Coronary artery (tissue), 2 donors: ENCODE measurements at regions not wholly inside any gene's neighbourhood (a gene's known extent, or its start where the extent isn't known, plus 50 kb on each side); places are given as distances from the start of the nearest gene placed in this dataset.

Experiments
- DNase-seq: peaks from one replicate; pipeline ENCODE4 v3.0.0-alpha.2; 2017; ENCODE audit warnings: low spot score
- H3K27ac ChIP-seq, 2 donors: fragments of 200-600 bp; sonication (generic); one replicate each; pipeline ENCODE4 v1.5.1; 2016 to 2019
- H3K4me3 ChIP-seq: fragments of 200-600 bp; sonication (generic); 2 replicates; pipeline ENCODE4 v1.5.1; 2016; ENCODE audit warnings: mild to moderate bottlenecking, moderate library complexity
- TF ChIP-seq, protein P1 (sequence below): fragments of 200-600 bp; sonication (generic); IDR thresholded peaks from one replicate; pipeline ENCODE4 v1.5.1; 2019; ENCODE audit warnings: antibody characterized with exemption

DNA sequence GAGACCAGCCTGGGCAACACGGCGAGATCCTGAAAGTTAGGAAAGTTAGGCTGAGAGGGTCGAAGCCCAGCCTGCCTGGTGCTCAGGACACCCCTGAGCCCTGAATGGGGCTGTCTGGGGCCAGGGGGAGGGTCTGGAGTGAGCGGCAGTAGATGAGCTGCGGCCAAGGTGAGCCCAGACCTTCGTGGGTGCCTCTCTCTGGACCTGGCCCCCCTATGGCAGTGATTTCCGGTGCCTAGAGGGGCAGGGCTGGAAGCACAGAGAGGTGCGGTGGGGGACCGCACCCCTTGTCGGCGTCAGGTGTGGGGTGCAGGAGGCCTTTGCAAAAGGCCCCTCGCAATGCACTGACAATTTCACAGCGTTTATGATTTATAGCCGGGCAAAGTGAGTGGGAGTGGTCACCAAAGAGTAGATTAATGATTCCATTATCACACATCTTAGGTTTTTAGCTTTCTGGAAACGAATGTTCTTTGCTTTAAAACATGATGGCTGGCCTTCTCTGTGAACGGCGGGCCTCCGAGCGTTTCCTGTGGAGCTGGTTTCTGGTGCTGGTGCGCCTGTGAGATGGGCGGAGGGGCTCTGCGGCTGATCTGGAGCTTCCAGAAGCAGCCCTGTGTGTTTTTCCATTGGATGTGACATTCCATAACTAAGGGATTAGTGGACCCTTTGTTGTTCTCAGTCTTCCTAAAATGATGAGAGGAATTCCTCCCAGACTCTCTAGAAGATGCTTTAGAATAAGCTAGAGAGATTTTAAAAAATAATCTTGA is 171.0 kb upstream of the ZNF32 start:
- TF ChIP-seq, protein P1, sequence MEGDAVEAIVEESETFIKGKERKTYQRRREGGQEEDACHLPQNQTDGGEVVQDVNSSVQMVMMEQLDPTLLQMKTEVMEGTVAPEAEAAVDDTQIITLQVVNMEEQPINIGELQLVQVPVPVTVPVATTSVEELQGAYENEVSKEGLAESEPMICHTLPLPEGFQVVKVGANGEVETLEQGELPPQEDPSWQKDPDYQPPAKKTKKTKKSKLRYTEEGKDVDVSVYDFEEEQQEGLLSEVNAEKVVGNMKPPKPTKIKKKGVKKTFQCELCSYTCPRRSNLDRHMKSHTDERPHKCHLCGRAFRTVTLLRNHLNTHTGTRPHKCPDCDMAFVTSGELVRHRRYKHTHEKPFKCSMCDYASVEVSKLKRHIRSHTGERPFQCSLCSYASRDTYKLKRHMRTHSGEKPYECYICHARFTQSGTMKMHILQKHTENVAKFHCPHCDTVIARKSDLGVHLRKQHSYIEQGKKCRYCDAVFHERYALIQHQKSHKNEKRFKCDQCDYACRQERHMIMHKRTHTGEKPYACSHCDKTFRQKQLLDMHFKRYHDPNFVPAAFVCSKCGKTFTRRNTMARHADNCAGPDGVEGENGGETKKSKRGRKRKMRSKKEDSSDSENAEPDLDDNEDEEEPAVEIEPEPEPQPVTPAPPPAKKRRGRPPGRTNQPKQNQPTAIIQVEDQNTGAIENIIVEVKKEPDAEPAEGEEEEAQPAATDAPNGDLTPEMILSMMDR = no peak
- Histone ChIP-seq H3K4me3 (no peak overlapping the region), H3K27ac (no peak overlapping the region)
- DNase-seq = no peak

DNA sequence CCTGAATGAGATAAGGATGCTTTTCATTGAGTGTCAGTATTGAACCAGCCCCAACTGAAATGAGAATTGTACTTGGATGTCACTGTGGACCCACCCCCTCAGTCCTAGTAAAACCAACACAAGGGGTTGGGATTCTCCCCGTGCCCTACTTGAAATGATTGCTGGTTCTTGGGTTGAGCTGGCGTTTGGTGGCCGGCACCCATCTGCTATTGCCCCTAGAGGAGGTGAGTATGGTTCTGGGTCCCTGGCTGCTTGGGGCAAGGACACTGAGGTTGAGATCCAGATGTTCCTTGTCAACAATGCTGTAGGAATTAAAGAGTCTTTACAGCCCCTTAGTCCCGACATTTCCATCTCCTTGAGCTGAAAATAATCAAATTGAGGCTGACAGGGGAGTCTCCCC is 170.0 kb upstream of the ZNF32 start:
- Histone ChIP-seq H3K4me3 (no peak overlapping the region), H3K27ac (no peak overlapping the region)
- no peak for DNase-seq
- TF ChIP-seq, protein P1 = no peak

GRCh38 chr10:43817368-43817767 is 168.7 kb upstream of the ZNF32 start:
- Histone ChIP-seq H3K4me3 (no peak overlapping the region), H3K27ac (peak overlapping the region; percentile 58 to 76)
- no peak for DNase-seq
- TF ChIP-seq, protein P1 = no peak

DNA sequence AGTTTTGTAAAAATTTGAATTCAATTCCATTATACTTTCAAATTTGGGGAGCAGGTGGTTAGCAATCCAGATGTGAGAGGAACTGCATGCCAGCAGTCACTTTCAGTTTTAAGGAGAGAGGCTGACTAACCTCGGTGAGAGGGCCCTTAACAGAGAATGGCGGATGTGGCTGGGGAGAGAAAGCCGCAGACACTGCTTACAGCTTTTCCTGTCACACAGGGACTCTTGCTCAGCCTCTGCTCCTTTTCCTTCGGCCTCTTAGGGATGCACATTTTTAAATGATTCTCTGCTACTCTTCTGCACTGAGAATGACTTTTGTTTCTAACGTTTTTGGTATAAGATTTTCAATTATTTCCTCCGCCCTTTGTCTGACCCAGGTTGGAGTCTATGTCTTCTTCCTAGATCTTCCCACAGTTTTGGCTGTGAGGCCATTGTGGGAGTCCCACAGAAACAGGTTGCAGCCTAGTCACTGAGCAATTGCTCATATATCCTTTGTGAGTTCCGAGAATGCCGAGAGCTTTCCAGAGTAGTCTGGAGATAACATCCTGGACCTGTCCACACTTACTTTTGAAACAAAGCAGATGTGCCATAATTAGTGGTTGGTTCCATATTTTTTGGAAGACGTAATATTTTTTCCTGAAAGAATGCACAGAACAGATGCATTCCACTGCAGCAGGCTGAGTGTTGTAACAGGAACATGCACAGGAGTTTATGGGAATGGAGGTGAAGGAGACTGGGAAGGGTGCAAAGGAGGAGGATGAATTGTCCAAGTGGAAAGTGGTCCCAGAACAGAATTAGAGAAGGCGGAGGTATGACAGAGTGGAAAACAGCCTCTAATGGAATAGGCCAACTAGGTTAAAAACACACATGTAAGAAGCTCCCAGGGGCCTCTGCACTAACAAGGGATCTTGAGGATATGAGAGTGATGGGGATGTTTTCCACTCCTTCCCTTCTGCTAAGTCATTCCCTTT is 168.0 kb upstream of the ZNF32 start:
- no peak for DNase-seq
- peak overlapping the region; percentile 35 for H3K4me3 ChIP-seq
- TF ChIP-seq, protein P1 = no peak
- peak overlapping the region; percentile 58 to 76 for H3K27ac ChIP-seq

GRCh38 chr10:43815181-43815885 is 166.7 kb upstream of the ZNF32 start:
- no peak for DNase-seq
- H3K4me3 ChIP-seq = no peak overlapping the region
- peak overlapping the region in 1 of 2 donors; percentile 76 for H3K27ac ChIP-seq
- TF ChIP-seq, protein P1 = no peak

GRCh38 chr10:43814663-43815062 is 166.0 kb upstream of the ZNF32 start:
- TF ChIP-seq, protein P1 = no peak
- DNase-seq = no peak
- Histone ChIP-seq H3K4me3 (no peak overlapping the region), H3K27ac (no peak overlapping the region)
